NCI-H774 (cell line): ENCODE measurements at regions not wholly inside any gene's neighbourhood (a gene's known extent, or its start where the extent isn't known, plus 50 kb on each side); places are given as distances from the start of the nearest gene placed in this dataset.

ENCODE experiments used
- DNase-seq: peaks from one replicate; lab custom pipeline; 2025; lab: John Stamatoyannopoulos, UW

DNA sequence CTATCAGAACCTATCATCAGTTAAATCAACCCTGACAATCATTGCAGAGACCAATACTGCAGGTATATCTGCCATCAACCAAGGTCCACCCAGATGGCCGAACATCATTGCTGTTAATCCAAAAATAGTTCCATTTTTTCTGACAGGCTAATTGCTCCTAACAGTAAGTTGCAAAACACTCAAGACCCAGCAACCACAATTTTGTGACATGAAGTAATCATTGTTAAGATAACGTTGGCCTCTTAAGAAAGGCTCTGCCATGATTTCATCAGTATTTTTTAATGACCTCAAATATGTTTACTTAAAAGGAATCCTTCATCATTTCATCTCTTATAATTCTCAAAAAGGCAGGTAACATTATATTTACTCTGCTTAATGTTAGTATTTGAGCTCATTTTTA is 553.4 kb upstream of the POM121L12 start:
- no peak for DNase-seq

DNA sequence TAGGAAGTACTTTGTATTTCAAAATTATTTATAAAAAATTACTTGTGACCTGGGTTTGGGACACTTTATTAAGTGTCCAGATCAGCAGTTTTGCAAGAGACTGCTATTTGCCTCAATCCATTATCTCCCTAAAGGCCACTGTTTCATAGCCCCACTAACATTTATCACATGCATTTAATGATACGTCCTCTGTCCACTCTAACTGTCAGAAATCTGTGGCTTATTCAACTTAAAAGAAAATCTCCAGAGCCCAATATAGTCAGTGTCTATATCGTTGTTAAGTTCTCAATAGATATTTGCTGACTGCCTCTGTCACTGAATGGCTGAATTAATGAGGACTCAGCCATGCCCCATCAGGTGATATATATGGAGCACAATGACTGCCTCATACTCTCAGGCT is 553.9 kb upstream of the POM121L12 start:
- no peak for DNase-seq

DNA sequence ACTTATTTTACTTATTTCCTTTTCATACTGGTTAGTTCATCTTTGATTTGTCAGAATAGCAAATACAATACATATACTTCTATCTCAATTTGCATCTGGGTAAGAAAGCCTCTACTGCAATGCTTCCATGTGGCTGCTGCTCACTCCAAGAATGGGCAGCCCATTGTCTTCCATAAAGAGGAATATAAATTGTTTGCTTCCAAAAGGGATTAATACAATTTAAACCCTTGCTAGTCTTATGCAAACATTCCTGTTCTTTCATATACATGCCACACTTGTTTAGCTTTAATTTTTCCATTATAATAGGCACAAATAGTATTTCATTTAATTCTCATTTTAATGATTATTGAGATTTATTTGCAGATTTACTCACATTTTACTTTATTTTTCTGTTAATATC is 555.4 kb upstream of the POM121L12 start:
- no peak for DNase-seq

DNA sequence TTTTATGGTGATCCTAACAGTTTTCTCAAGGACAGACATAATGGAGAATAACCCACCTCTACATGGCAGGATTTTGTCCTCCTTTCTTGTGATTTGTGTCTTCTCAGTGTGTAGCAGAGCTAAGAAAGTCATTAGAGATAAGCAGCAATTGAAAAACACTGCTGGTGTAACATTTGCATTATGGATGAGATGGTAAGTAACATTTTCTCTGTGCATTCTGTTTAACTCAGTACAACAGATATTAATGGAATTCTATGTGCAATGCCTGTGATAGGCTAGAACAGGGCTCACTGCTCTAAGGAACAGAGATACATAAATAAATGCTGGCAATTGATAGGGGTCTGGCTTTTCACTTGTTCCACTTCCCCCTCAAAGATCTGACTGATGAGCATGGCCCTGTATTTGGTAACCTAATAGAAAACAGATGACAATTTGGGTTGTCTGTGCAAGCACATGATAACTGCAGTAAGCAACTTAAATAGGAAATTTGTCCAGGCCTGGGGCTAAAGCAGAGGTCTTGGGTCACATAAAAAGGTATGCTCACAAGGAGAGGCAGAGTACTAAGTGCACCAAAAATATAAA is 560.3 kb upstream of the POM121L12 start:
- DNase-seq, result no peak

DNA sequence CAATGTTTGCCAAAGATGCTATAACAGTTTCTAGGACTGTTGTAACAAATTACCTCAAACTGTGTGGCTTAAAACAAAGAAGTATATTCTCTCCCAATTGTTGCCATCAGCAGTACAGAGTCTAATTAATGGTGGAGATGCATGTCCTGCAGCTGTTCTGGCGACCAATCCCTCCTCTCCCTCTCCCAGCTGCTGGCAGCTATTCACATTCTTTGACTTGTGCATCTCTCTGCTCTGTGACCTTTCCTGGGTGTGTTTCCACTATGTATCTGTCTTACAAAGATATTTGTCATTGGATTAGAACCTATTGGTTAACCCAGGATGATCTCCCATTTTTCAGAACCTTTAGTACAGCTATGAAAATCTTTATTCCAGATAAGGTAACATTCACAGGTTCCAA is 561.7 kb upstream of the POM121L12 start:
- no peak for DNase-seq

DNA sequence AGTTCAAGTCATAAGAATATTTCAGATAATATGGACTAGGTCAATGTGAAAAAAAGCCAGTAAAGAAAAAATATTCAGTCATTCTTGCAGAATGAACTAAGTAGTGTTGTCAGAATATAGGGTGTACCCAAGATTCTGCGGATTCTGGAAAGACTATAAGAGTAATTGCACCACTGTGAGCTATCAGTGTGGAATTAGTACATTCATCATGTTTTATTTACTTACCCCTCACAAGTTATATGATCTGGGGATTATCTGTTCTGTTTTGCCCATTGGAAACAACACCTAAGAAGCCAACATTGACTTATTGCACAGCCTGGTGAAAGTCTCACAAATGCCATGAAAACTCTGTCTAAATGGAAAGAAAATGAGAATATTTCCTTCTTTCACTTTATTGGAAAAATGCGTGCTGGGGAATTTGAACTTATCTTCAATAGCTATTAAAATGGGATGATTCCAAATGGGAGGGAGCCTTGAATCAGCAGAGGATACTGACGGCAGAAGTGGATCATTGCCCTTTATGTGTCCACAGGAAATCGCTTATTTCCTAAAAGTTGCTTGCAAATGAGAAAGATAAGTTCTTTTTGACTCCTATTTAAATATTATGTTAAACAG is 563.3 kb upstream of the POM121L12 start:
- no peak for DNase-seq

DNA sequence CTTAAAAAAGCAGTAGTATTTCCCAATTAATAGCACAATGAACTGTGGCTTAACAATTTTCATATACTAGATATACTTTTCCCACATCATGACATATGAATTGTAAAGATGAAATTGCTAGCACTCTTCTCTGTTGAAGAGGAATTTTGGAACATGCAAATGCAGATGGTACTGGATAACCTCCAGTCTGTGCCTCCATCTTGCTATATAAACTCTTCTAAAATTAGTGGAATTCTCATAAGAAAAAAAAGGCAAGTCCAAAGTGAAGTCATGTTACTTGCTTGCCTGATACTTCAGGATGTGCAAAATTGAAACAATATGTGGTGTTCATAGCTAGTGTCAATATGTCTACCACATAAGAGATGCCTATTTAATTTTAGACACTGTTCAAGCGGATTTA is 570.2 kb upstream of the POM121L12 start:
- DNase-seq, result no peak

DNA sequence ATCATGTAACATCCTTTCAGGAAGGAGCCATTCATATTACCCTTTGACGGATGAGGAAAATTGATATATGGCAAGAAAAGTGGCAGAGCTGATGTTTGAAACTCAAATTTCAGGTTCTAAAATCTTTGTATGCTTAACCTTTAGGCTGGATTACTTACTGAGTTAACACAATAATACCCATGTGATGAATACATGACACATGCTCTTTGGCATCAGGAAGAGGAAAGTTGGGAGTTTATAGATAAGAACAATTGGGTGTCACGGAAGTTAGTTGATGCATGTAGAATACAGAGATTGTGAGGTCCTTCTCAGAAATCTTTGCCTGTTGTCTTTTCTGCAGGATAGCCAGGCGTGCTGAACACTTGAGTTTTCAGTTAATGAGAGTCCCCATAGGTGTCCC is 572.1 kb upstream of the POM121L12 start:
- no peak for DNase-seq

DNA sequence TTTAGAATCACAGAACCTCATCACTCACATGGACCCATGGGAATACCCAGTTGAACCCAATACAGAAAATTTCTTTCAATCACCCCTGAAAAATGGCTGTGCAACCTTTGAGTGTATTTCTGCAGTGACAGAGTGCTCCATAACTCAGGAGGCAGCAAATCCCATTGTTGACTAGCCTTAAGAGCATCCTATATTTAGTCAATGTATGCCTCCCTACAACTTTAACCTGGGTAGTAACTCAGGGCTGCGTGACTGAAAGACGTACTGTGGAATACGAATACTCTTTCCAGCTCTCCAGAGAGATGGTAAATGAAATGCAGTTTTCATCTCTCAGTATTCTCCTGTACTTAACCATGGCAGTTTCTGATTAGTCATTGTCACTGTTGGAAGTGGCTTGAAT is 573.0 kb upstream of the POM121L12 start:
- DNase-seq, result no peak

DNA sequence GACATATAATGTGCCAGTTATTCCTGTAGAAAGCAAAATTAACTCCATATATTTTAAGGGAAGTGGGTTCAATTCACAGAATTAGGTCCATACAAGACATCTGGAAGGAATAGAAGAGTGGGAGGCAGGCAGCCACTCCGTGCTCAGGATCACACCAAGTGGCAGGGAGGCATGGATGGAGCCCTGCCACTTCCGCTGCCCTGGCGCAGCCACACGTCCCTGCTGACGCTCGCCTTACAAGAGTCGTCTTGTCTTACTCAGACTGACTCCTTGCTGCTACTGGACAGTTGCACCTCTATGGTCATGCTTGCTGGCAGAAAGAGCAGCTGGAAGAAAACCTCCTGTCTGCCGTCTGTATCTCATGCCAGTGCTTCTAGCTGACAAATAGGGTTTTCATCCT is 579.9 kb upstream of the POM121L12 start:
- no peak for DNase-seq

DNA sequence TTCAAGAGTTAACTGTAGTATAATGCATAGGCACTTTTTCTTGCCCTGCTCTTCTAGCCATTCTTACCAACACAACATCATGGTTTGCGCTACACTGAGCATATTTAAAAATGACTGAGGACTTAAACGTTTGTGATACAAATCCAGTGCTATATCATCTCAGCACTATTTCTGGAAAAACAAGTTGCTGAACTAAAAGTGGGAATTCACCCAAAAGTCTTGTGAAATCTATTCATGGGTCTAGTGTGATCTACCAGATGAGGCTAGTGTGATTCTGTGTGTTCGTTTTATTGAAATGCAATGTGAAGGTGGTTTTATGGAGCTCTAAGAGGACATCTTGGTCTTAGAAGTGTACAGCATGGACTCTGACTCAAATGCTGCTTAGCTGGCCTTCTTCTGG is 584.6 kb upstream of the POM121L12 start:
- no peak for DNase-seq

DNA sequence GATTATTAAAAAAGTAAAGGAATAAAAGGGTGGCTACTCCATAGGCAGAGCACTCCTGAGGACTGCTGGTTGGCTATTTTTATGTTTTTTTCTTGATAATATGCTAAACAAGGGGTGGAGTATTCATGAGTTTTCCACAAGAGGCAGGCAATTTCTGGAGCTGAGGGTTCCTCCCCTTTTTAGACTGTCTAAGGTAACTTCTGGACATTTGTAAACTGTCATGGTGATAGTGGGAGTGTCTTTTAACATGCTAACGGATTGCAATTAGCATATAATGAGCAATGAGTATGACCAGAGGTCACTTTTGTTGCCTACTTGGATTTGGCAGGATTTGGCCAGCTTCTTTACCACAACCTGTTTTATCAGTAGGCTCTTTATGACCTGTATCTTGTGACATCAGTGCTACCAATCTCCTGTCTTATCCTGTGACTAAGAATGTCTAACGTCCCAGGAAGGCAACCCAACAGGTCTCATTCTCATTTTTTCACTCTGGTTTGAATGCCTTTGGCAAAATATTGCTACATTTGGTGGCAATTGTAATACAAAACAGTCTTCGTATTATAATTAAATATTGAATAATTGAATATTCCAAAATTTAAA is 587.8 kb upstream of the POM121L12 start:
- DNase-seq, result no peak

DNA sequence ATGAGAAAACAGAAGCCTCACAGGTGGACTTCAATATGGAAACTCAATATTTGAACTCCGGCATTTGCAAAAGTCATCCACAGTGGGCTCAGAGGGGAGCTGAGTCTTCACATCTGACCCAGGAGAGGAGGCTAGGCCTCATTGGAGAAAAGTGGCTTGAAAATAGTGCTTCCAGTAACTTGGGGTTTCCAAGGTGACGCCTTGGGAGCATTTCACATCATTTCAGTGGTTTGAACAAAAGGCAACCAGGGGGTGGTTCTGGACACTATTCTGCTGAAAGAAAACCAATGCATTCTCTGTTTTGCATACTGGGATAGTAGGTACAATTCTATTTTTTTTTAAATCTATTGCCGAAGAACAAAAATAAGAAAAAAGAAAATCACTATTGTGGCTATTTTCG is 599.2 kb upstream of the POM121L12 start:
- DNase-seq, result no peak

DNA sequence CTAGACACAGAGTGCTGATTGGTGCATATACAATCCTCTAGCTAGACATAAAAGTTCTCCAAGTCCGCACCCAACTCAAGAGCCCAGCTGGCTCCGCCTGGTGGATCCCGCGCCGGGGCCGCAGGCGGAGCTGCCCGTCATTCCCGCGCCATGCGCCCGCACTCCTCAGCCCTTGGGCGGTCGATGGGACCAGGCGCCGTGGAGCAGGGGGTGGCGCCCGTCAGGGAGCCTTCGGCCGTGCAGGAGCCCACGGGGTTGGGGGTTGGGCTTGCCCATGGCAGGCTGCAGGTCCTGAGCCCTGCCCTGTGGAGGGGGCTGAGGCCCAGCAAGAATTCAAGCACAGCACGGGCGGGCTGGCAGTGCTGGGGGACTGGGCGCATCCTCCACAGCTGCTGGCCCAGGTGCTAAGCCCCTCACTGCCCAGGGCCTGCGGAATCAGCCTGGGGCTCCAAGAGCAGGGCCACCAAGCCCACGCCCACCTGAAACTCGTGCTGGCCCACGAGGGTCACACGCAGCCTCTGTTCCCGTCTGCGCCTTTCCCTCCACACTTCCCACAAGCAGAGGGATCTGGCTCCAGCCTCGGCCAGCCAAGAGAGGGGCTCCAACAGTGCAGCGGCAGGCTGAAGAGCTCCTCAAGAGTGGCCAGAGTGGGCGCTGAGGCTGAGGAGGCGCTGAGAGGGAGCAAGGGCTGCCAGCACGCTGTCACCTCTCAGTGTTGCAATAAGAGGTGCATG is 604.2 kb upstream of the POM121L12 start:
- no peak for DNase-seq

DNA sequence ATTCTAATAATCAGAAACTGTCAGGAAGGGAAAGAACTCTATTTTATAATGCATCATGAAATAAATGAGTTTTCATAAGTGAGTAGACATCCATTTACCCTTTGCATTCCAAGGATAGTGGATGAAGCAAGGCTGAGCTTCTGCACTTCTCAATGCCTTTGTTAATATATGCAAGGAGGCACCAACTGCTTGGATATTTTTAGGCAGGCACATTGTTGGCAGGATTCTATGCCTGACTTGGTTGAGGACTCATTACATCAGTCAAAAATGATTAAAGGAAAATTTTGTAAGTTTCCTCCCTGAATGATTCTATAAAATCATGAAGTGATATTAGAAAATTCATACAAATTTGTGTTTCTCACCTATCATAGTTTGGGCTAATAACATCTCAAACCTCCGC is 612.2 kb upstream of the POM121L12 start:
- DNase-seq, result no peak

DNA sequence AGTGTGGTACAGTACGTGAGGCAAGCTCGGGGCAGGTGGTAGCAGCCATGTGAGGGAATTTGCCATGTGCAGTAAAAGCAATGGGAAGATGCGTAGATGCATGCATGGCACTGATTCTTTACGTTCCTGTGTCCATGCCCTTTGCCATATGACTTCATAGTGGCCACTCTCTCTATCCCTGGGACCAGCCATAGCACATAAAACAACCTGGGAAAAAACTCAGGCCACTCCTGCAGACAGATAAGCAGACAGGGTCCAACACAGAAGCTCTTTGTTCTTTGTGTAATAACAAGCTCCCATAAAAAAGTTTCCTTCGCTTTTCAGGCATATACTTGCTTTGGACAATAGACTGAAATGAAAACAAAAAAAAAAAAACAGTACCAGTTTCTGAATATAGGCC is 622.4 kb upstream of the POM121L12 start:
- DNase-seq, result no peak

DNA sequence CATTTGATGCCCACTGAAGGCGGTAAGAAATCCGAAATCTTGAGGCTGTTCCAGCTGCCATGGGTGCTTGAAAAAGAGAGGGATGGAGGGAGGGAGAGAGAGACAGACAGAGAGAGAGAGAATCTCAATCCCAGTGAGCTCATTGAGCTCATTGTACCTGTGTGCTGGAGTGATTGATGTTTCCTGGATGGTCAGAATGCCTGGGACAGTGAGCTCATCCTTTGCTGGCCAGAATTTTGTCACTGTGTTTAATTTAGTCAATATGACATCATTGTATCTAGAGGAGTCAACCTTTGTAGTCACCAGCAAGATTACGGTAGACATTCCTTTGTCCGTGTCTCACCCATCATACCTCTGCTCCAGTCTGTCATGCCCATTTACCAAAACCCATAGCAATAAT is 625.4 kb upstream of the POM121L12 start:
- no peak for DNase-seq

DNA sequence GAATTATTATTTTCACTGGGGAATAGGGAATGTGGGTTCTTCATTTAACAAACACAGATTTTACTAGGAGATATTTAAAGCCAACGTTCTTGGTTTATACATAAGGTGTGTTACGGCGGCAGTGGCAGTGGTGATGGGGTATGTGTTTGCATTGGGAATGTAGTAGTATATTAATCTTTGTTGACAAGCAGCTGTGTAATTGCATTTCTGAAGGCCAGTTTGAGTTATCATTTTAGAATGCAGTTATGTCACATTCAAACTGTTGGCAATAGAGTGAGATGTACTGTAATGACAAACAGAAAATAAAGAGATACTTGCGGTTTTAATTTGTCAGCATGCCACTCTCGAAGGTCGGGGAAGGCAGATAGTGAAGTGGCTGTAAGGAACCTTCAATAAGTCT is 628.6 kb upstream of the POM121L12 start:
- no peak for DNase-seq

DNA sequence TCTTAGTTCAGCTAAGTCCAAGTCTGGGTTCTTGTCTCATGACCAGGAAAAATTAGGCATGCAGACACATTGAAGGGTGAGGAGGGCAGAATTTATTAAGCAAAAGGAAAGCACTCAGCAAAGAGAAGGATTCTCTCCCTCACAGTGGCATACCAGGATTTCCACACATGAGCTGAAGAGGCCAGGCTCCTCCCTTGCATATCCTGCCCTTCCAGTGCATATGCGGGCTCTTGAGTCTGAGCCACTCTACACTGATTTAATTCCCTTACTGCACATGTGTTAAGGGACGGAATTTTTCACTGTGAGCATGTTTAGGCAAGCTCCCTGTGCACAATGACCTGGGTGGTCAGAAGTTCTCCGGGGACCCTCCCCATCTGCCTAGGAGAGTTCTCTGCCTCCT is 652.7 kb upstream of the POM121L12 start:
- no peak for DNase-seq

DNA sequence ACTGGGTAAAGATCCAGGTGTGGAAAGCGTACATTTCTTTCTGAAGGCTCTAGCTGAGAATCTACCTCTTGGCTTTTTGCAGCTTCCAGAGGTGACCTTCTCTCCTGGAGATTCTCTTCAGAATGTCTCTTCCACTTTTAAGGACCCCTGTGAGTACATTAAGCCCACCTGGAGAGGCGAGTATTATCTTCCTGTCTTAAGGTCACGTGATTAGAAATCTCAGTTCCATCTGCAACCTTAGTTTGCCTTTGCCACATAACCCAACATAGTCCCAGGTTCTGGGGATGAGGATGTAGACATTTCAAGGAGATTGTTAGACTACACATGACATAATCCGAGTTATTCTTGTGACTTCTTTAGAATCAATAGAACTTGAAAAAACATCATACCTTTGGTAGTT is 665.5 kb upstream of the POM121L12 start:
- DNase-seq, result no peak

DNA sequence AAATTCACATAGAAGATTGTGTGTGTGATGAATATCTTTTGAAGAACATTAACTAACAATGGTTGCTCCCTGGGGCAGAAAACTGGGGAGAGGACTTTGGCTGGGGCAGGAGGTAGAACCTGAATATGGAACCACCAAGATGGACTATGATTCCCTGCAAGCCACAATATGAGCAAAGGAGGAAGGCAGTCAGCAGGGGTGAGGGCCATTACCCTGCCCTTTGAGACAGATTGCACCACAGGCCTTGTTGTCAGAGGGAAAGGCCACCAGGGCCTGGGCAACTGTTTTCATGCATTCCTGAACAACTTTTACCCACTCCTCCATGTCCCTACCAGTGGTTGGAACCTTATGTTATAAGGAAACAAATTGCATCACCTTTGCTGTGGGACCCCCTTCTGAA is 670.1 kb upstream of the POM121L12 start:
- no peak for DNase-seq

DNA sequence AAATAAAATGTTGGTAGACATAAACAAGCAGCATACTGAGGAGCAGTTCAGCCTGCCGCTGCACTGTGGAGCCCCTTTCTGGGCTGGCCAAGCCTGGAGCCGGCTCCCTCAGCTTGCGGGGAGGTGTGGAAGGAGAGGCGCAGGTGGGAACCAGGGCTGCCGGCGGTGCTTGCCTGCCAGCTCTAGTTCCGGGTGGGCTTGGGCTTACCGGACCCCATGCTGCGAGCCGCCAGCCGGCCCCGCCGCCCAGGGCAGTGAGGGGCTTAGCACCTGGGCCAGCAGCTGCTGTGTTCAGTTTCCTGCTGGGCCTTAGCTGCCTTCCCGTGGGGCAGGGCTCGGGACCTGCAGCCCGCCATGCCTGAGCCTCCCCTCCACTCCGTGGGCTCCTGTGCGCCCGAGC is 672.9 kb upstream of the POM121L12 start:
- DNase-seq, result no peak

DNA sequence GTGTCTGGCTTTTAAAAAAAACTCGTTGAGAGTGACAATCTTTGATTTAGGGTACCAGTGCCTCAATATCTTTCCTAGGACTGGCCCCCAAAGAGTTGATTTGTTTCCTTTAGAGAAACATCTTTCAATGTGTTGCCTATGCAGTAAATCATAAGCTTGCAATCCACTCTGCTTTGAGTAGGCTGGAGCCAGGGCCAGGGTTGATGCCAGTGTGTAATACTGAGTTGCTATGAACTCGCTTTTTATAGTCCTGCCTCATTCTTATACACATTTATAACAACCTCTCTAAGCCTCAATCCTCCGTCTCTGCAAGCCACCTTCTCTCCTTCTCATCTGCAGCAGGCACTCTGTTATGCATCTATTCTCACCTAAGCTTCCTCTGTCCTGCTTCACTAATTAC is 674.9 kb upstream of the POM121L12 start:
- no peak for DNase-seq
